HCT116 (cell line): ENCODE measurements at regions not wholly inside any gene's neighbourhood (a gene's known extent, or its start where the extent isn't known, plus 50 kb on each side); places are given as distances from the start of the nearest gene placed in this dataset.

Experiments
- ATAC-seq: fragments of 200-7000 bp; cut with Tn5 transposase; 2 replicates; pipeline ENCODE4 v1.9.1; 2020; ENCODE audit warnings: mild to moderate bottlenecking, moderate library complexity
- BruUV-seq: library from RNA; stranded (reverse); fragments of 400-500 nt; replicated peaks from 2 replicates; lab custom pipeline; 2021; lab: Mats Ljungman, UMichigan
- CTCF ChIA-PET: fragments of 300-600 bp; sonication (Branson Sonifier 250); formaldehyde crosslinking; loops from one replicate; lab custom pipeline; 2021; ENCODE audit warnings: antibody characterized with exemption; lab: Charles Lee
- POLR2A ChIA-PET: fragments of 300-600, 350-600 bp; sonication (Branson Sonifier 250); formaldehyde crosslinking; loops from one replicate; lab custom pipeline; 2021; ENCODE audit warnings: antibody characterized with exemption; lab: Charles Lee
- RAD21 ChIA-PET, 2 experiments: fragments of 300-600 bp; sonication (Branson Sonifier 250); formaldehyde crosslinking; loops; one replicate each; lab custom pipeline; 2023; ENCODE audit warnings: low total read pairs in 2 of 2; ENCODE audit not compliant: uncharacterized antibody in 2 of 2, unreplicated experiment in 2 of 2, low non-redundant PET in 1 of 2; lab: Charles Lee
- DNase-seq: peaks from one replicate; pipeline ENCODE4 v3.0.0-alpha.2; 2010; ENCODE audit warnings: low read depth, low spot score
- H2AFZ ChIP-seq: fragments of 200-600 bp; shearing (Covaris generic), sonication (generic); 2 replicates; pipeline ENCODE4 v1.6.1; 2017; ENCODE audit warnings: low read depth, mixed run types, mixed read lengths, antibody characterized with exemption, low read length; ENCODE audit not compliant: poor library complexity, severe bottlenecking
- H3K27ac ChIP-seq: 2 replicates; pipeline ENCODE4 v1.5.1; 2012; ENCODE audit warnings: low read depth, low read length
- H3K27me3 ChIP-seq: fragments of 200-600 bp; sonication (generic); 2 replicates; pipeline ENCODE4 v1.6.1; 2016; ENCODE audit warnings: mixed run types, low read length, mixed read lengths; ENCODE audit not compliant: insufficient read depth
- H3K36me3 ChIP-seq, 2 experiments: fragments of 200-500 bp in 1 of 2; fragments of 200-600 bp in 1 of 2; sonication (Bioruptor generic) in 1 of 2; sonication (generic) in 1 of 2; 2 replicates each; pipeline versions ENCODE4 v1.5.1 to v1.6.1; 2014 to 2016; ENCODE audit warnings: low read length in 2 of 2, inconsistent platforms in 1 of 2, mixed read lengths in 1 of 2, mixed run types in 1 of 2; ENCODE audit not compliant: insufficient read depth in 2 of 2, control insufficient read depth in 1 of 2
- H3K4me1 ChIP-seq, 2 experiments: fragments of 200-600 bp in 1 of 2; sonication (generic) in 1 of 2; 2 replicates each; pipeline versions ENCODE4 v1.5.1 to v1.6.1; 2012 to 2017; ENCODE audit warnings: low read length in 2 of 2, inconsistent platforms in 1 of 2, mild to moderate bottlenecking in 1 of 2, mixed read lengths in 1 of 2, mixed run types in 1 of 2, moderate library complexity in 1 of 2; ENCODE audit not compliant: insufficient read depth in 2 of 2, control insufficient read depth in 1 of 2
- H3K4me2 ChIP-seq: fragments of 200-600 bp; sonication (generic); 2 replicates; pipeline ENCODE4 v1.6.1; 2017; ENCODE audit warnings: mixed run types, low read length, mixed read lengths
- H3K4me3 ChIP-seq, 2 experiments: fragments of 200-600 bp in 1 of 2; sonication (generic) in 1 of 2; replicated peaks in 1 of 2; 2 replicates each; pipeline ENCODE4 v1.5.1; 2011 to 2016; ENCODE audit warnings: low read length in 2 of 2, control low read depth in 1 of 2, low read depth in 1 of 2, mild to moderate bottlenecking in 1 of 2, mixed read lengths in 1 of 2, mixed run types in 1 of 2
- H3K79me2 ChIP-seq: fragments of 200-600 bp; sonication (generic); 2 replicates; pipeline ENCODE4 v1.6.1; 2017; ENCODE audit warnings: mild to moderate bottlenecking, mixed run types, low read length, moderate library complexity, mixed read lengths; ENCODE audit not compliant: insufficient read depth
- H3K9ac ChIP-seq: fragments of 200-600 bp; sonication (generic); 2 replicates; pipeline ENCODE4 v1.6.1; 2016; ENCODE audit warnings: low read length, mixed read lengths
- H3K9me2 ChIP-seq: fragments of 200-600 bp; sonication (generic), shearing (Covaris generic); 2 replicates; pipeline ENCODE4 v1.6.1; 2017; ENCODE audit warnings: mixed run types, mild to moderate bottlenecking, moderate library complexity; ENCODE audit not compliant: insufficient read depth
- H3K9me3 ChIP-seq, 2 experiments: fragments of 200-500 bp in 1 of 2; fragments of 200-600 bp in 1 of 2; sonication (Bioruptor generic) in 1 of 2; sonication (generic) in 1 of 2; 2 replicates each; pipeline ENCODE4 v1.6.1; 2014 to 2017; ENCODE audit warnings: low read length in 2 of 2, mixed read lengths in 2 of 2, inconsistent platforms in 1 of 2, low read depth in 1 of 2, mild to moderate bottlenecking in 1 of 2, mixed run types in 1 of 2, moderate library complexity in 1 of 2; ENCODE audit not compliant: control insufficient read depth in 1 of 2, insufficient read depth in 1 of 2
- H4K20me1 ChIP-seq: fragments of 200-600 bp; sonication (generic), shearing (Covaris generic); 2 replicates; pipeline ENCODE4 v1.6.1; 2017; ENCODE audit warnings: mixed run types, mild to moderate bottlenecking, moderate library complexity; ENCODE audit not compliant: insufficient read depth
- CBX3 ChIP-seq: IDR thresholded peaks from 2 replicates; pipeline ENCODE4 v1.6.1; 2012; ENCODE audit warnings: low read depth
- CEBPB ChIP-seq: IDR thresholded peaks from 2 replicates; pipeline ENCODE4 v1.6.1; 2012; ENCODE audit warnings: low read depth
- CTCF ChIP-seq, 3 experiments: fragments of 200-600 bp in 1 of 3; sonication (generic) in 1 of 3; IDR thresholded peaks in 2 of 3; conservative IDR thresholded peaks in 1 of 3; 2 replicates each; pipeline ENCODE4 v1.5.1; 2012 to 2017; ENCODE audit warnings: low read depth in 2 of 3, low read length in 2 of 3, antibody characterized with exemption in 1 of 3, borderline replicate concordance in 1 of 3, control low read depth in 1 of 3, mild to moderate bottlenecking in 1 of 3, mixed read lengths in 1 of 3, mixed run types in 1 of 3, moderate library complexity in 1 of 3; ENCODE audit not compliant: insufficient read depth in 1 of 3
- EGR1 ChIP-seq: IDR thresholded peaks from 2 replicates; pipeline ENCODE4 v1.6.1; 2012; ENCODE audit warnings: low read depth
- ELF1 ChIP-seq: IDR thresholded peaks from 2 replicates; pipeline ENCODE4 v1.6.1; 2012; ENCODE audit warnings: low read depth, borderline replicate concordance
- EZH2 ChIP-seq: fragments of 200-600 bp; sonication (generic); IDR thresholded peaks from 2 replicates; pipeline ENCODE4 v1.6.1; 2017; ENCODE audit warnings: antibody characterized with exemption, mixed run types
- EZH2phosphoT487 ChIP-seq: fragments of 200-600 bp; IDR thresholded peaks from 2 replicates; pipeline ENCODE4 v1.6.1; 2018; ENCODE audit warnings: antibody characterized with exemption, borderline replicate concordance
- JUND ChIP-seq: IDR thresholded peaks from 2 replicates; pipeline ENCODE4 v1.6.1; 2012
- MAX ChIP-seq: IDR thresholded peaks from 2 replicates; pipeline ENCODE4 v1.6.1; 2012
- POLR2A ChIP-seq: IDR thresholded peaks from 2 replicates; pipeline ENCODE4 v1.7.0; 2011; ENCODE audit warnings: borderline replicate concordance; ENCODE audit not compliant: insufficient read depth, insufficient read length; ENCODE audit errors: extremely low read depth
- POLR2AphosphoS5 ChIP-seq: IDR thresholded peaks from 2 replicates; pipeline ENCODE4 v1.6.1; 2011; ENCODE audit warnings: mild to moderate bottlenecking, low read depth, low read length, moderate library complexity
- RAD21 ChIP-seq: IDR thresholded peaks from 2 replicates; pipeline ENCODE4 v1.6.1; 2012; ENCODE audit warnings: low read depth, mild to moderate bottlenecking
- REST ChIP-seq: IDR thresholded peaks from 2 replicates; pipeline ENCODE4 v1.6.1; 2012; ENCODE audit warnings: low read depth
- SIN3A ChIP-seq: IDR thresholded peaks from 2 replicates; pipeline ENCODE4 v1.6.1; 2012; ENCODE audit warnings: low read depth
- SRF ChIP-seq: IDR thresholded peaks from 2 replicates; pipeline ENCODE4 v1.6.1; 2012; ENCODE audit warnings: low read depth
- TCF7L2 ChIP-seq: IDR thresholded peaks from 2 replicates; pipeline ENCODE4 v1.7.0; 2011; ENCODE audit warnings: borderline replicate concordance, inconsistent platforms; ENCODE audit not compliant: insufficient read depth, insufficient read length; ENCODE audit errors: extremely low read depth
- YY1 ChIP-seq: IDR thresholded peaks from 2 replicates; pipeline ENCODE4 v1.6.1; 2011; ENCODE audit warnings: low read length, low read depth, moderate library complexity, mild to moderate bottlenecking; ENCODE audit not compliant: insufficient replicate concordance; ENCODE audit errors: extremely low read depth
- ZBTB33 ChIP-seq: IDR thresholded peaks from 2 replicates; pipeline ENCODE4 v1.6.1; 2011; ENCODE audit warnings: mild to moderate bottlenecking, low read length, moderate library complexity; ENCODE audit not compliant: insufficient replicate concordance; ENCODE audit errors: extremely low read depth
- ZFX ChIP-seq: fragments of 450-650 bp; IDR thresholded peaks from 2 replicates; pipeline ENCODE4 v1.6.1; 2017
- ZNF274 ChIP-seq: fragments of 200-500 bp; sonication (Bioruptor generic); IDR thresholded peaks from 2 replicates; pipeline ENCODE4 v1.6.1; 2014; ENCODE audit warnings: mild to moderate bottlenecking, low read depth, low read length, inconsistent platforms
- intact Hi-C: fragments of 100-400 bp; cut with micrococcal nuclease; formaldehyde crosslinking; loops from 2 replicates; pipeline ENCODE4 v1.10.0; 2022

- Histone ChIP-seq H3K27me3 (peaks cover 38% of the 10 kb centered on the region; the same call in 1 of the 2 replicates), H3K4me1 (peaks cover 0 to 3% of the 10 kb centered on the region in 2 experiments; a peak in 1 of 4 replicates)
- intact Hi-C loops, result loop anchor here (10.0 kb wide), 1 partner anchor 56 kb away; no protein-coding TSS in a partner anchor
- no peak for TF ChIP-seq EZH2
- TF ChIP-seq MAX, result no peak
- TF ChIP-seq SIN3A, result no peak
- no peak for TF ChIP-seq EZH2phosphoT487
- TF ChIP-seq CEBPB, result no peak
- TF ChIP-seq POLR2AphosphoS5, result no peak
- no peak for TF ChIP-seq TCF7L2
- TF ChIP-seq SRF, result no peak
- no peak for TF ChIP-seq CBX3
- TF ChIP-seq ZNF274, result no peak
- TF ChIP-seq REST, result no peak
- no peak for TF ChIP-seq ELF1
- TF ChIP-seq JUND, result no peak
- TF ChIP-seq EGR1, result no peak
- no peak for TF ChIP-seq ZBTB33
- TF ChIP-seq ZFX, result no peak
- TF ChIP-seq CTCF (IDR thresholded peaks at IDR 0.05 in 2 of 3, conservative IDR thresholded peaks at IDR 0.05 in 1 of 3; ENCODE audit: borderline replicate concordance in 1 of 3, insufficient read depth in 1 of 3, low read depth in 2 of 3, low read length in 2 of 3), result no peak
- TF ChIP-seq YY1, result no peak
- TF ChIP-seq RAD21, result no peak
- no peak for TF ChIP-seq POLR2A
- TF ChIP-seq, all 23 proteins: peak for 0
- RAD21 ChIA-PET, result no interaction called here
- POLR2A ChIA-PET, result no interaction called here
- no TSS peak for BruUV-seq
- Histone ChIP-seq H2AFZ (no peak overlapping the region), H3K9me2 (no peaks in the 10 kb centered on the region), H3K4me2 (no peak overlapping the region), H3K9ac (no peak overlapping the region), H3K79me2 (no peaks in the 10 kb centered on the region), H3K36me3 (no peaks in the 10 kb centered on the region), H4K20me1 (no peaks in the 10 kb centered on the region), H3K4me3 (no peak overlapping the region), H3K9me3 (peaks cover 5 to 8% of the 10 kb centered on the region in 2 experiments; a peak in 2 of 4 replicates), H3K27ac (no peak overlapping the region)
- DNase-seq (no peak), ATAC-seq (no peak)
- CTCF ChIA-PET, result no interaction called here
Observed at GRCh38 chr20:48128436-48128835, 343.2 kb upstream of the SULF2 start.
